22Rv1 (cell line): ENCODE measurements at regions not wholly inside any gene's neighbourhood (a gene's known extent, or its start where the extent isn't known, plus 50 kb on each side); places are given as distances from the start of the nearest gene placed in this dataset.

Source experiments
- CTCF ChIP-seq: fragments of 450-650 bp; IDR thresholded peaks from 2 replicates; pipeline ENCODE4 v1.5.1; 2017; ENCODE audit warnings: mild to moderate bottlenecking
- ZFX ChIP-seq: fragments of 450-650 bp; IDR thresholded peaks from 2 replicates; pipeline ENCODE4 v1.6.1; 2017; ENCODE audit warnings: antibody characterized with exemption, borderline replicate concordance

GRCh38 chr6:963456-963855 is 270.5 kb upstream of the EXOC2 start:
- TF ChIP-seq CTCF (no peak), ZFX (no peak)
